ENCODE measurements at regions not wholly inside any gene's neighbourhood (a gene's known extent, or its start where the extent isn't known, plus 50 kb on each side); places are given as distances from the start of the nearest gene placed in this dataset.

- no peak for TF ChIP-seq CREB1 (IDR thresholded peaks at IDR 0.05; ENCODE audit: low read depth)
- TF ChIP-seq RAD21 (IDR thresholded peaks at IDR 0.05; ENCODE audit: low read depth), result no peak
- no peak for TF ChIP-seq REST (IDR thresholded peaks at IDR 0.05; ENCODE audit: low read depth)
- no peak for TF ChIP-seq CEBPB (IDR thresholded peaks at IDR 0.05)
- TF ChIP-seq USF1 (IDR thresholded peaks at IDR 0.05), result no peak
- TF ChIP-seq EGR1 (IDR thresholded peaks at IDR 0.05), result no peak
- TF ChIP-seq TAF1 (IDR thresholded peaks at IDR 0.05; ENCODE audit: low read depth), result no peak
- no peak for TF ChIP-seq NFIC (IDR thresholded peaks at IDR 0.05)
- no peak for TF ChIP-seq TEAD4 (IDR thresholded peaks at IDR 0.05)
- TF ChIP-seq TCF12 (IDR thresholded peaks at IDR 0.05; ENCODE audit: low read depth), result no peak
- no peak for TF ChIP-seq MAX (IDR thresholded peaks at IDR 0.05)
- TF ChIP-seq FOXM1 (IDR thresholded peaks at IDR 0.05; ENCODE audit: borderline replicate concordance, low read depth), result no peak
- TF ChIP-seq ZBTB7A (IDR thresholded peaks at IDR 0.05; ENCODE audit: low read depth), result no peak
- no peak for TF ChIP-seq YY1 (IDR thresholded peaks at IDR 0.05; ENCODE audit: low read depth)
- TF ChIP-seq EP300 (IDR thresholded peaks at IDR 0.05; ENCODE audit: borderline replicate concordance), result no peak
These were observed 55.1 kb upstream of the FRMD6 start for GRCh38 chr14:51596488-51597117.

GRCh38 chr14:51597261-51598001 is 54.3 kb upstream of the FRMD6 start:
- TF ChIP-seq YY1 (IDR thresholded peaks at IDR 0.05; ENCODE audit: low read depth) (no peak), CEBPB (IDR thresholded peaks at IDR 0.05) (no peak), TEAD4 (IDR thresholded peaks at IDR 0.05) (no peak), TCF12 (IDR thresholded peaks at IDR 0.05; ENCODE audit: low read depth) (no peak), NFIC (IDR thresholded peaks at IDR 0.05) (no peak), FOXM1 (IDR thresholded peaks at IDR 0.05; ENCODE audit: borderline replicate concordance, low read depth) (no peak), ZBTB7A (IDR thresholded peaks at IDR 0.05; ENCODE audit: low read depth) (no peak), REST (IDR thresholded peaks at IDR 0.05; ENCODE audit: low read depth) (no peak), USF1 (IDR thresholded peaks at IDR 0.05) (no peak), EGR1 (IDR thresholded peaks at IDR 0.05) (no peak), MAX (IDR thresholded peaks at IDR 0.05) (no peak), CREB1 (IDR thresholded peaks at IDR 0.05; ENCODE audit: low read depth) (no peak), EP300 (IDR thresholded peaks at IDR 0.05; ENCODE audit: borderline replicate concordance) (no peak), TAF1 (IDR thresholded peaks at IDR 0.05; ENCODE audit: low read depth) (no peak), RAD21 (IDR thresholded peaks at IDR 0.05; ENCODE audit: low read depth) (no peak)

GRCh38 chr14:51600658-51601057 is 51.1 kb upstream of the FRMD6 start:
- TF ChIP-seq YY1 (IDR thresholded peaks at IDR 0.05; ENCODE audit: low read depth) (no peak), NFIC (IDR thresholded peaks at IDR 0.05) (no peak), CREB1 (IDR thresholded peaks at IDR 0.05; ENCODE audit: low read depth) (no peak), TCF12 (IDR thresholded peaks at IDR 0.05; ENCODE audit: low read depth) (no peak), TEAD4 (IDR thresholded peaks at IDR 0.05) (no peak)
